ENCODE measurements at regions not wholly inside any gene's neighbourhood (a gene's known extent, or its start where the extent isn't known, plus 50 kb on each side); places are given as distances from the start of the nearest gene placed in this dataset.
"Not testable (repeated sequence)": the region's sequence is repeated elsewhere in the genome, so short reads cannot be mapped to it uniquely, and the experiment has no call there.

DNA sequence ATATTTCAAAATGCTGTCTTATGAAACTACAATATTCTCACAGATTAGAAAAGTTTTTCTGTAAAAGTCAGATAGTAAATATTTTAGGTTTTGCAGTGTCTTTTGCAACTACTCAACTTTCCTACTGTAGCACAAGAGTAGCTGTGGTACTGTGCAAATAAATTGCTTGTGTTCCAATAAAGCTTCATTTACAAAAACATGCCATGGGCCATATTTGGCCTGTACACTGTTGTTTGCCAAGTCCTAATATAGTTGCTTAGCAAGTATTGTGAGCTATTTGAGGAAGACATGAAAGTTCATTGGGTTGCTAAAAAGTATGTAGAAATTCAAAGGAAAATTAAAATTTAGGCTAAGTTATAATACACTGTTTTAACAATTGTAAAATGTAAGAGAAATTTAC lies 80.0 kb downstream of the TFPI2 start:
- H3K9me3 ChIP-seq = no peaks in the 10 kb centered on the region

DNA sequence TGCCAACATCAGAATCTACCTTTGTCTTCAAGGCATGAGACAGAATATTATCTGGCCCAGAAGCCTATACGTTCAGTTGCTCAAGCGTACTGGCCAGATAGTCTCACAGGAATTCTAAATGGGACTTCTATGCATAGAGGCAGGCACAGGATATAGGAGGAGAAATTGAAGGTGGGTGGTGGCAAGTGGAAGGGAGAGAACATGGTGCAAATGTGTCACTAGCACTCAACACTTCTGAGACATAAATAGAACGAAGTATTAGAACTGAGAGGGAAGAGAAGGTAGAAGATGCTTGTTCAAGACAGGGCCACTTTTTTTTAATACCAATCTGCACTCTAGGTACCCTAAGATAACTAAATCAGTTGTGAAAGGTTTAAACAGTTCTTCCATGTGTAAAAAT lies 85.8 kb downstream of the TFPI2 start:
- WGBS (ENCODE audit: insufficient coverage, low coverage, low lambda C conversion rate, missing lambda C conversion rate) = 49% methylated on average over 3 of the region's 3 CpGs
- TF ChIP-seq POLR2A (IDR thresholded peaks at IDR 0.05) = no peak
- no peak for TF ChIP-seq CTCF (IDR thresholded peaks at IDR 0.05)
- no peak for ATAC-seq
- H3K27me3 ChIP-seq = no peaks in the 10 kb centered on the region
- H3K4me1 ChIP-seq = no peaks in the 10 kb centered on the region
- H3K4me3 ChIP-seq = no peak overlapping the region
- intact Hi-C loops (cut with DNase I) = no loop called here
- no peaks in the 10 kb centered on the region for H3K36me3 ChIP-seq
- no peak overlapping the region for H3K27ac ChIP-seq
- DNase-seq = no peak
- H3K9me3 ChIP-seq = no peaks in the 10 kb centered on the region

More for the DNA sequence above, 80.0 kb downstream of the TFPI2 start:
- no peak for ATAC-seq
- TF ChIP-seq POLR2A (IDR thresholded peaks at IDR 0.05) (no peak), CTCF (IDR thresholded peaks at IDR 0.05) (no peak)
- Histone ChIP-seq H3K4me1 (no peaks in the 10 kb centered on the region), H3K27me3 (no peaks in the 10 kb centered on the region), H3K27ac (no peak overlapping the region), H3K4me3 (no peak overlapping the region), H3K36me3 (no peaks in the 10 kb centered on the region)
- no peak for DNase-seq
- intact Hi-C loops (cut with DNase I) = no loop called here

DNA sequence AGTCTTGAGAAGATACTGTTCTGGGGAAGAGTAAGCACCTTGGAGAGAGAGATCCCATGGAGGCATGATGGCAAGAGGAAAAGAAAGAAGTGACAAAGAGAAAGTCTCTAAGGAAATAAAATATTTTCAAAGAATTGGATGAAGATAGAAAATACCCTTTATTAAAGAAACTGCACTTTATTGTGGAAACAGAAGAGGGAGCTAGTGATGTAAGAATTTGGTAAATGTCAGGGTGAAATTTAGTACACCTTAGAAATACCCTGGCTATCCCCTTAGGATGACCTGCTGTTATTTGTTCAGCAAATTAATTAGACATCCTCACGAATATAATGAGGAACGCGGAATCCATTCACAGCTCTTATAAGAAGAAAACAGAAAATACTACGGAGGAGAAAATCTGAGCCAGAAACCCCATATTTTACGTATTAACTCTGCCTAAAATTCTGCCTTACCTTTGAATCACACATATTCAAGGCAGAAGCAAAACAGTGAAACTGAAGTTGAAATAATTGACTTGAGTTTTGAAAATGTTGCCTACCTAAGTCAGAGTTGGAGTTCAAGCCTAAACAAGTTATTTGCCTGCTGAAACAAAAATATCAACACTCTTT lies 90.7 kb downstream of the TFPI2 start:
- no peak overlapping the region for H3K27ac ChIP-seq
- TF ChIP-seq CTCF (IDR thresholded peaks at IDR 0.05) = peak; percentile 8 to 40 (median 38)
- TF ChIP-seq POLR2A (IDR thresholded peaks at IDR 0.05) = no peak
- 48% methylated on average over 5 of the region's 5 CpGs for WGBS (ENCODE audit: insufficient coverage, low coverage, low lambda C conversion rate, missing lambda C conversion rate)
- no peaks in the 10 kb centered on the region for H3K27me3 ChIP-seq
- intact Hi-C loops (cut with DNase I) = no loop called here
- H3K36me3 ChIP-seq = no peaks in the 10 kb centered on the region
- H3K4me3 ChIP-seq = no peak overlapping the region
- peak in 1 of 4 donors; percentile 23 for ATAC-seq
- DNase-seq = no peak
- no peaks in the 10 kb centered on the region for H3K9me3 ChIP-seq
- no peaks in the 10 kb centered on the region for H3K4me1 ChIP-seq

- H3K4me3 ChIP-seq; ATAC-seq; H3K36me3 ChIP-seq; H3K4me1 ChIP-seq; DNase-seq; H3K9me3 ChIP-seq; H3K27me3 ChIP-seq; H3K27ac ChIP-seq; intact Hi-C loops (cut with DNase I): not testable (repeated sequence)
- 83% methylated on average over 4 of the region's 33 CpGs for WGBS (ENCODE audit: insufficient coverage, low coverage, low lambda C conversion rate, missing lambda C conversion rate)
These were observed 97.4 kb downstream of the TFPI2 start for GRCh38 chr7:93793084-93793697.

DNA sequence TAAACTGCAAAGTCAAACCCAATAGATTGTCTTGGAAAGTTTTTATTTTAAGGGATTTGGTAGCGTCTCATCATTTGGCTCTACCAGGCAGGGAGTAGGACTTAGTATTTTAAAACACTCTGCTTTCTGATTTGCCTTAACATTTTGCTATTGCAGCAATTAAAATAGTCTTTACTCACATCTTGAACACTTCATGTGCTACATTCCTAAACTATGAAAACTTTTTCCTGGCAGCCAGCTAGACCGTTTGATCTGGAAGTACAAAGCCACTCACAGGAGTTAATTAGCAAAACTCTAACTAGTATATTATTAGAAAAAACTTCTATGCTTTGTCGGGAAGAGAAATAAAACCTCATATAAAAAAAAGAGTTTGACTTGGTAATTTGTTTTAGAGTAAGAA lies 111.4 kb downstream of the TFPI2 start:
- H3K27ac ChIP-seq = no peak overlapping the region
- no peaks in the 10 kb centered on the region for H3K36me3 ChIP-seq
- WGBS (ENCODE audit: insufficient coverage, low coverage, low lambda C conversion rate, missing lambda C conversion rate) = 45% methylated on average over 3 of the region's 3 CpGs
- H3K27me3 ChIP-seq = no peaks in the 10 kb centered on the region
- TF ChIP-seq CTCF (IDR thresholded peaks at IDR 0.05) = no peak
- no peak for TF ChIP-seq POLR2A (IDR thresholded peaks at IDR 0.05)
- intact Hi-C loops (cut with DNase I) = no loop called here
- no peak for DNase-seq
- H3K4me1 ChIP-seq = no peaks in the 10 kb centered on the region
- ATAC-seq = no peak
- no peaks in the 10 kb centered on the region for H3K9me3 ChIP-seq
- H3K4me3 ChIP-seq = no peak overlapping the region
